OCI-LY7 (cell line): ENCODE measurements at regions not wholly inside any gene's neighbourhood (a gene's known extent, or its start where the extent isn't known, plus 50 kb on each side); places are given as distances from the start of the nearest gene placed in this dataset.

Experiments used
- CTCF ChIP-seq: fragments of 200-600 bp; sonication (generic); conservative IDR thresholded peaks from 2 replicates; pipeline ENCODE4 v1.5.1; 2014; ENCODE audit warnings: mild to moderate bottlenecking, antibody characterized with exemption, low read length, moderate library complexity, mixed read lengths
- EZH2phosphoT487 ChIP-seq: fragments of 200-600 bp; sonication (generic); IDR thresholded peaks from 2 replicates; pipeline ENCODE4 v1.6.1; 2018; ENCODE audit warnings: low read depth, borderline replicate concordance, mild to moderate bottlenecking, mixed run types, antibody characterized with exemption, low read length, moderate library complexity, mixed read lengths

DNA sequence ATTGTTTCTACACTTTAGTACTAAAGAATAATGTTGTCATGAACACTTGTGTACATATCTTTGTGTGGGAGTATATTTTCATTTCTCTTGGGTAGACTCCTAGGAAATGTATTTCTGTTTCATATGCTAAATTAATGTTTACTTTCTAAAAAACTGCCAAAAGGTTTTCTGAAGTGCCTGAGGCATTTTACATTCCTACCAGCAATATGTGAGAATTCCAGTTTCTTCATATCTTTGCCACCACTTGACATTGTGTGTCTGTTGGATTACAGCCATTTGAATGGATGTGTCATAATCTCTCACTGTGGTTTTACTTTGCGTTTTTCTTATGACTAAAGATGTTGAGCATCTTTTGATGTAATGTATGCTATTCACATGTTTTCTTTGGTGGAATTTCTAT is 428.2 kb upstream of the KCNH7 start:
- no peak for TF ChIP-seq CTCF
- TF ChIP-seq EZH2phosphoT487: no peak
